ENCODE measurements at regions not wholly inside any gene's neighbourhood (a gene's known extent, or its start where the extent isn't known, plus 50 kb on each side); places are given as distances from the start of the nearest gene placed in this dataset.
"Not testable (repeated sequence)": the region's sequence is repeated elsewhere in the genome, so short reads cannot be mapped to it uniquely, and the experiment has no call there.

- DNase-seq (ENCODE audit: low spot score) = not testable (repeated sequence)
These were observed 95.5 kb upstream of the PLEKHM1 start for GRCh38 chr17:45585794-45586650.

GRCh38 chr17:45586651-45586934, 96.1 kb upstream of the PLEKHM1 start:
- DNase-seq (ENCODE audit: low spot score) = not testable (repeated sequence)

GRCh38 chr17:45592433-45592923, 102.0 kb upstream of the PLEKHM1 start:
- not testable (repeated sequence) for DNase-seq (ENCODE audit: low spot score)

GRCh38 chr17:45596347-45596746, 105.8 kb upstream of the PLEKHM1 start:
- not testable (repeated sequence) for DNase-seq (ENCODE audit: low spot score)

- not testable (repeated sequence) for DNase-seq (ENCODE audit: low spot score)
These were observed 109.8 kb upstream of the PLEKHM1 start for GRCh38 chr17:45600052-45601012.

GRCh38 chr17:45601013-45601412, 110.5 kb upstream of the PLEKHM1 start:
- DNase-seq (ENCODE audit: low spot score) = not testable (repeated sequence)

GRCh38 chr17:45601605-45602539, 111.4 kb upstream of the PLEKHM1 start:
- not testable (repeated sequence) for DNase-seq (ENCODE audit: low spot score)

GRCh38 chr17:45605751-45606150, 115.2 kb upstream of the PLEKHM1 start:
- DNase-seq (ENCODE audit: low spot score) = not testable (repeated sequence)

- DNase-seq (ENCODE audit: low spot score) = peak; percentile 22
These were observed 129.5 kb upstream of the PLEKHM1 start for GRCh38 chr17:45619984-45620405.

- not testable (repeated sequence) for DNase-seq (ENCODE audit: low spot score)
These were observed 129.9 kb upstream of the PLEKHM1 start for GRCh38 chr17:45620468-45620867.

GRCh38 chr17:45621087-45621486, 130.6 kb upstream of the PLEKHM1 start:
- not testable (repeated sequence) for DNase-seq (ENCODE audit: low spot score)

- not testable (repeated sequence) for DNase-seq (ENCODE audit: low spot score)
These were observed 131.8 kb upstream of the PLEKHM1 start for GRCh38 chr17:45622295-45622694.

- DNase-seq (ENCODE audit: low spot score) = no peak
These were observed 137.5 kb upstream of the PLEKHM1 start for GRCh38 chr17:45628019-45628418.

GRCh38 chr17:45631941-45632340, 141.4 kb upstream of the PLEKHM1 start:
- DNase-seq (ENCODE audit: low spot score) = no peak

GRCh38 chr17:45639297-45639849, 144.7 kb upstream of the CRHR1 start:
- DNase-seq (ENCODE audit: low spot score) = no peak

GRCh38 chr17:45640141-45640850, 143.8 kb upstream of the CRHR1 start:
- DNase-seq (ENCODE audit: low spot score) = peak; percentile 73

- no peak for DNase-seq (ENCODE audit: low spot score)
These were observed 142.6 kb upstream of the CRHR1 start for GRCh38 chr17:45641541-45641940.

GRCh38 chr17:45643591-45643990, 140.5 kb upstream of the CRHR1 start:
- DNase-seq (ENCODE audit: low spot score) = no peak

- DNase-seq (ENCODE audit: low spot score) = not testable (repeated sequence)
These were observed 139.5 kb upstream of the CRHR1 start for GRCh38 chr17:45644637-45645036.

GRCh38 chr17:45645330-45645729, 138.8 kb upstream of the CRHR1 start:
- DNase-seq (ENCODE audit: low spot score) = no peak

Data from kidney capillary endothelial cell (primary cell).